PC-9 (cell line): ENCODE measurements at regions not wholly inside any gene's neighbourhood (a gene's known extent, or its start where the extent isn't known, plus 50 kb on each side); places are given as distances from the start of the nearest gene placed in this dataset.

Experiments used
- BruUV-seq: library from RNA; stranded (reverse); fragments of 400-500 nt; replicated peaks from 2 replicates; lab custom pipeline; 2021; lab: Mats Ljungman, UMichigan
- CTCF ChIA-PET: fragments of 300-600 bp; sonication (Branson Sonifier 250); formaldehyde crosslinking; loops from one replicate; lab custom pipeline; 2022; ENCODE audit warnings: antibody characterized with exemption; lab: Charles Lee
- POLR2A ChIA-PET: fragments of 300-600 bp; sonication (Branson Sonifier 250); formaldehyde crosslinking; loops from one replicate; lab custom pipeline; 2022; ENCODE audit warnings: antibody characterized with exemption; ENCODE audit not compliant: unreplicated experiment; lab: Charles Lee
- DNase-seq, 2 experiments: peaks; one replicate each; pipeline versions ENCODE4 v3.0.0 to v3.0.0-alpha.2; 2015 to 2022; ENCODE audit warnings: mixed read lengths in 1 of 2
- H2AFZ ChIP-seq: fragments of 200-600 bp; sonication (generic); 2 replicates; pipeline ENCODE4 v1.8.1; 2017; ENCODE audit warnings: antibody characterized with exemption
- H3F3A ChIP-seq: fragments of 200-600 bp; sonication (generic); 2 replicates; pipeline ENCODE4 v1.8.1; 2017; ENCODE audit warnings: antibody characterized with exemption, mild to moderate bottlenecking, low read depth; ENCODE audit not compliant: insufficient read depth
- H3K27ac ChIP-seq: fragments of 200-600 bp; sonication (generic); 2 replicates; pipeline ENCODE4 v1.6.1; 2016; ENCODE audit warnings: mixed run types
- H3K27me3 ChIP-seq: fragments of 200-600 bp; sonication (generic); 2 replicates; pipeline ENCODE4 v1.6.1; 2016; ENCODE audit warnings: low read depth, mixed run types; ENCODE audit not compliant: insufficient read depth
- H3K36me3 ChIP-seq: fragments of 200-600 bp; sonication (generic); 2 replicates; pipeline ENCODE4 v1.6.1; 2016; ENCODE audit warnings: low read depth, mixed run types
- H3K4me1 ChIP-seq: fragments of 200-600 bp; sonication (generic); replicated peaks from 2 replicates; pipeline ENCODE4 v1.6.1; 2016; ENCODE audit warnings: mixed run types; ENCODE audit not compliant: insufficient read depth
- H3K4me2 ChIP-seq: fragments of 200-600 bp; sonication (generic); 2 replicates; pipeline ENCODE4 v1.6.1; 2017; ENCODE audit warnings: mixed run types
- H3K4me3 ChIP-seq: fragments of 200-600 bp; sonication (generic); 2 replicates; pipeline ENCODE4 v1.6.1; 2016; ENCODE audit warnings: mixed run types
- H3K79me2 ChIP-seq: fragments of 200-600 bp; sonication (generic); 2 replicates; pipeline ENCODE4 v1.6.1; 2017; ENCODE audit warnings: low read depth, mixed run types
- H3K9me2 ChIP-seq: fragments of 200-600 bp; sonication (generic); 2 replicates; pipeline ENCODE4 v1.8.1; 2017; ENCODE audit warnings: mild to moderate bottlenecking; ENCODE audit not compliant: insufficient read depth
- H3K9me3 ChIP-seq: fragments of 200-600 bp; sonication (generic); 2 replicates; pipeline ENCODE4 v1.8.1; 2016; ENCODE audit warnings: low read depth; ENCODE audit not compliant: insufficient read depth
- H4K20me1 ChIP-seq: fragments of 200-600 bp; sonication (generic); 2 replicates; pipeline ENCODE4 v1.8.1; 2017; ENCODE audit not compliant: insufficient read depth
- EZH2 ChIP-seq: fragments of 200-600 bp; sonication (generic); IDR thresholded peaks from 2 replicates; pipeline ENCODE4 v1.8.0; 2017; ENCODE audit warnings: antibody characterized with exemption, low read depth
- intact Hi-C: fragments of 100-400 bp; cut with micrococcal nuclease; formaldehyde crosslinking; loops from one replicate; pipeline ENCODE4 v1.10.0; 2022; ENCODE audit not compliant: unreplicated experiment
- TF ChIP-seq, protein P1 (sequence below): fragments of 200-600 bp; sonication (generic); conservative IDR thresholded peaks from 2 replicates; pipeline ENCODE4 v1.6.1; 2017; ENCODE audit warnings: mixed run types, antibody characterized with exemption, mild to moderate bottlenecking, moderate library complexity

DNA sequence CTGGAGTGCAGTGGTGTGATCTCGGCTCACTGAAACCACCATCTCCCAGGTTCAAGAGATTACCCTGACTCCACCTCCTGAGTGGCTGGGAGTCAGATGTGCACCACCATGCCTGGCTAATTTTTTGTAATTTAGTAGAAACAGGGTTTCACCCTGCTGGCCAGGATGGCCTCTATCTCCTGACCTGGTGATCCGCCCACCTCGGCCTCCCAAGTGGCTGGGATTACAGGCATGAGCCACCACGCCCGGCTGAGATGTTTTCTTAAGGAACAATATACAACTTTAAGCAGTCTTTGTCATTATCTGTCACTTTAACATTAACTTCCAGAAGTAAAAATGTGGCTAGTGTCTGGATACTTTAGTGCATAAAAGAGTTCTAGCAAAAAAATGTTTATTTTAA, 272.6 kb upstream of the FAT3 start:
- H3K27ac ChIP-seq, result no peak overlapping the region
- intact Hi-C loops, result no loop called here
- no peak overlapping the region for H3K4me3 ChIP-seq
- no peaks in the 10 kb centered on the region for H3F3A ChIP-seq
- no peaks in the 10 kb centered on the region for H3K9me3 ChIP-seq
- H4K20me1 ChIP-seq, result no peaks in the 10 kb centered on the region
- no peaks in the 10 kb centered on the region for H3K36me3 ChIP-seq
- H3K4me1 ChIP-seq, result 0 out of 2 replicates have a peak, but pooled peaks cover 2% of the 10 kb centered on the region
- TF ChIP-seq, protein P1, sequence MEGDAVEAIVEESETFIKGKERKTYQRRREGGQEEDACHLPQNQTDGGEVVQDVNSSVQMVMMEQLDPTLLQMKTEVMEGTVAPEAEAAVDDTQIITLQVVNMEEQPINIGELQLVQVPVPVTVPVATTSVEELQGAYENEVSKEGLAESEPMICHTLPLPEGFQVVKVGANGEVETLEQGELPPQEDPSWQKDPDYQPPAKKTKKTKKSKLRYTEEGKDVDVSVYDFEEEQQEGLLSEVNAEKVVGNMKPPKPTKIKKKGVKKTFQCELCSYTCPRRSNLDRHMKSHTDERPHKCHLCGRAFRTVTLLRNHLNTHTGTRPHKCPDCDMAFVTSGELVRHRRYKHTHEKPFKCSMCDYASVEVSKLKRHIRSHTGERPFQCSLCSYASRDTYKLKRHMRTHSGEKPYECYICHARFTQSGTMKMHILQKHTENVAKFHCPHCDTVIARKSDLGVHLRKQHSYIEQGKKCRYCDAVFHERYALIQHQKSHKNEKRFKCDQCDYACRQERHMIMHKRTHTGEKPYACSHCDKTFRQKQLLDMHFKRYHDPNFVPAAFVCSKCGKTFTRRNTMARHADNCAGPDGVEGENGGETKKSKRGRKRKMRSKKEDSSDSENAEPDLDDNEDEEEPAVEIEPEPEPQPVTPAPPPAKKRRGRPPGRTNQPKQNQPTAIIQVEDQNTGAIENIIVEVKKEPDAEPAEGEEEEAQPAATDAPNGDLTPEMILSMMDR, result no peak
- no peak for TF ChIP-seq EZH2
- POLR2A ChIA-PET, result no interaction called here
- no peaks in the 10 kb centered on the region for H3K27me3 ChIP-seq
- DNase-seq, result no peak
- CTCF ChIA-PET, result no interaction called here
- BruUV-seq, result no TSS peak
- no peak overlapping the region for H2AFZ ChIP-seq
- no peaks in the 10 kb centered on the region for H3K9me2 ChIP-seq
- H3K4me2 ChIP-seq, result no peak overlapping the region
- H3K79me2 ChIP-seq, result no peaks in the 10 kb centered on the region

DNA sequence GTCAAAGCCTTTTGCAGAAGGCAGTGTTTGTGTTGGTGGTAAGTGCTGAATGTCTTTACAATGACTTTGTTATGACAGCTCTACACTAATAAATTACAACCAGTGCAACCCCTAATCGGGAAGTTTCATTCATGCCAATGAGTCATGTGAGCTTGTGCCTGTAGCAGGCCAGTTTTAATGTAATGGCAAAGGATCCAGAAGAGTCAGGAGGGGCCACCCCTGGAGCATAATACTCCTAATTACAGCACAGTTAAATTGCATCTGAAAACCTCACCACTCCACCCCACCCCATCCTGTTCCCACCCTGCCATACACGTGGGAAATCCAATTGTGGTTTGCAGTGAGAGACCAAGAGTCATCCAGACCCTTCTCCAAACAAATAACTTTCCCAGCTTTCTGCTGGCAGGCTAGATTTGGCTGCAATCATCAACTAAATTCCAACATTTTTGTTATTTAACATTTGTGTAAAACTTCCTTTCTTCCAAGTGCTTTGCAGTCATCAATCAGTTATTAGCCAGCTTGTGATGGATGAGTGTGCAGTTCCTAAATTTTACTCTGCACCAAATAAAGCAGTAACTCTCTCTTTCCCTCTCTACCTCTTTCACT, 277.3 kb upstream of the FAT3 start:
- no peak overlapping the region for H3K4me3 ChIP-seq
- 0 out of 2 replicates have a peak, but pooled peaks cover 6% of the 10 kb centered on the region for H3K4me1 ChIP-seq
- no peaks in the 10 kb centered on the region for H3K27me3 ChIP-seq
- no TSS peak for BruUV-seq
- H3K4me2 ChIP-seq, result no peak overlapping the region
- no peak overlapping the region for H3K27ac ChIP-seq
- DNase-seq, result peak; percentile 14 to 77
- no peak for TF ChIP-seq EZH2
- TF ChIP-seq, protein P1, result no peak
- no peaks in the 10 kb centered on the region for H3K9me3 ChIP-seq
- ChIA-PET POLR2A (interaction anchor here (0.7 kb wide), 2 partner anchors 8 to 321 kb away, joined by 3 to 4 read pairs; no protein-coding TSS in a partner anchor), CTCF (no interaction called here)
- H4K20me1 ChIP-seq, result no peaks in the 10 kb centered on the region
- no peaks in the 10 kb centered on the region for H3K36me3 ChIP-seq
- H3K79me2 ChIP-seq, result no peaks in the 10 kb centered on the region
- H3F3A ChIP-seq, result no peaks in the 10 kb centered on the region
- intact Hi-C loops, result no loop called here
- H2AFZ ChIP-seq, result no peak overlapping the region
- H3K9me2 ChIP-seq, result no peaks in the 10 kb centered on the region

DNA sequence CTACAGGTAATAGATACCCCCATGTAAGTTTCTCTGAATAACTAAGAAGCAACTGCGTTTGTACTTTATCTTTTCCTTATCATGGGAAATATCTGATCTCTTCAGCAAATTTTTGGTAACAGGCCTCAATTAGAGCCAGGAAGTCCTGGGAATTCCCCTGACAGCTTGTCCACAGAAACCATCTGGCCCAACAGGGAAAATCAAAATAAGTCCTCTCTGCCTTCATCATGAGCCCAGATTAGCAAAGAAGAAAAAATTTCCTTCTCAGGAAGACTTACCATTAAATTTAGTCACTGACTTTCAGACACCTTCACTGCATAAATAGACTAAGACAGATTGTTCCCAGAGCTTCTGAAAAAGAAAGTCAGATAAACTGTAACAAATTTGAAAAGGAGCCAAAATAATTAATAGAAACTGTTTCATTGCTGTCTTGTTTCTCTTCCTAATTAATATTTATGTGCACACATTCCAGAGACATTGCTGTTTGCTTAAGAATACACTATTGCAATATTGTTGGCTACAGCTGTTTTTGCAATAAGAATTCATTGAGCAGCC, 278.1 kb upstream of the FAT3 start:
- CTCF ChIA-PET, result no interaction called here
- BruUV-seq, result no TSS peak

More for the DNA sequence above, 278.1 kb upstream of the FAT3 start:
- Histone ChIP-seq H3K79me2 (no peaks in the 10 kb centered on the region), H3K9me3 (no peaks in the 10 kb centered on the region), H2AFZ (no peak overlapping the region), H3K27ac (no peak overlapping the region), H4K20me1 (no peaks in the 10 kb centered on the region), H3K36me3 (no peaks in the 10 kb centered on the region), H3K4me2 (no peak overlapping the region), H3F3A (no peaks in the 10 kb centered on the region), H3K9me2 (no peaks in the 10 kb centered on the region), H3K4me3 (no peak overlapping the region), H3K27me3 (no peaks in the 10 kb centered on the region), H3K4me1 (0 out of 2 replicates have a peak, but pooled peaks cover 6% of the 10 kb centered on the region)
- POLR2A ChIA-PET, result interaction anchor here (0.7 kb wide), 2 partner anchors 9 to 322 kb away, joined by 3 to 4 read pairs; no protein-coding TSS in a partner anchor
- TF ChIP-seq EZH2, result no peak
- TF ChIP-seq, protein P1, result no peak
- no peak for DNase-seq
- intact Hi-C loops, result no loop called here
